Suppressor macrophage (primary cell): ENCODE measurements at regions not wholly inside any gene's neighbourhood (a gene's known extent, or its start where the extent isn't known, plus 50 kb on each side); places are given as distances from the start of the nearest gene placed in this dataset.
"Not testable (repeated sequence)": the region's sequence is repeated elsewhere in the genome, so short reads cannot be mapped to it uniquely, and the experiment has no call there.

Source experiments
- DNase-seq, 4 experiments: peaks; one replicate each; pipeline ENCODE4 v3.0.0-alpha.2; 2020 to 2022

GRCh38 chr20:12924126-12924525 is 84.6 kb upstream of the SPTLC3 start:
- no peak for DNase-seq

DNA sequence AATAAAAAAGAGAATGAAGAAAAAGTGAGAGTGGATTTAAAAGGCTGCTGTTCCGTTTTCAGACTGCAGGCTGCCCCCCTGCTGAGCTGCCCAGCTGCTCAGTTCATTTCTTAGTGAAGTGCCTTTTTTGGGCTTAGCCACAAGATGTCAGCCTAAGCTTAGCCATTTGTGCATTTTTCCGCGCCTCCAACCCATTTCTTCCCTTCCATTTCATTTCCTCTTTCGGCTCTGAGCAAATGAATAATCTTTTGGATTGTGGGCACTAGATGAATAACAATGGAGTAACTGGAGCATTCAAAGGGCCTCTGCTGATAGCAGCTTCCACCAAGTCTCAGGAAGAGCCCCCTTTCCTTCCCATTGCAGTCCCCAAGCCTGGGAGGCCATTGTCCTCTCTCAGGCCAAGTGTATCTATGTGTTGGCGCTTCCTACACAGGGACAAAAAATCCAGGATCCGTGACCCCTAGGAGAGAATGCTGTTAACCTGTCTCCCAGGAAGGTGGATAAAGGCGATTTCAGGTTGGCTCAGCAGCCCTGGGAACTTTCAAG is 83.5 kb upstream of the SPTLC3 start:
- DNase-seq, result peak; percentile 70 to 85 (median 82)

- DNase-seq, result no peak
These were observed 82.6 kb upstream of the SPTLC3 start for GRCh38 chr20:12925863-12926793.

- no peak for DNase-seq
These were observed 81.3 kb upstream of the SPTLC3 start for GRCh38 chr20:12927489-12927888.

DNA sequence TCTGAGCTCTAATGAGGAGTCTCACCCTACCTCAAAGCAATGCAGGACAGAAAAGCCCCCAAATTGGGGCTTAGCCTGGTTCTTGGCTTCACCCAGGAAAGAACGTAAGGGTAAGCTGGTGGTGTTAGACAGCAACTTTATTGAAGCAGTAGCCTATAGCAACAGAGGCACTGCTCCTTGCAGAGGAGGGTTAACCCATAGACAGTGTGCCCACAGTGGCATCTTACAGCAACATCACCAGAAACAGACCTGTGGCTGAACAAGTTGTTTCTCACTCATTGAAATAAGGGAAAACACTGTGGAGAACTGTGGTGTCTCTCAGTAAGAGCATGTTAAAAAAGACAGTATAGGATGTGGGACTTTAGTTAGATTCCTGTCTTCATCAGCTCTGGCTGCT is 80.4 kb upstream of the SPTLC3 start:
- DNase-seq, result no peak

DNA sequence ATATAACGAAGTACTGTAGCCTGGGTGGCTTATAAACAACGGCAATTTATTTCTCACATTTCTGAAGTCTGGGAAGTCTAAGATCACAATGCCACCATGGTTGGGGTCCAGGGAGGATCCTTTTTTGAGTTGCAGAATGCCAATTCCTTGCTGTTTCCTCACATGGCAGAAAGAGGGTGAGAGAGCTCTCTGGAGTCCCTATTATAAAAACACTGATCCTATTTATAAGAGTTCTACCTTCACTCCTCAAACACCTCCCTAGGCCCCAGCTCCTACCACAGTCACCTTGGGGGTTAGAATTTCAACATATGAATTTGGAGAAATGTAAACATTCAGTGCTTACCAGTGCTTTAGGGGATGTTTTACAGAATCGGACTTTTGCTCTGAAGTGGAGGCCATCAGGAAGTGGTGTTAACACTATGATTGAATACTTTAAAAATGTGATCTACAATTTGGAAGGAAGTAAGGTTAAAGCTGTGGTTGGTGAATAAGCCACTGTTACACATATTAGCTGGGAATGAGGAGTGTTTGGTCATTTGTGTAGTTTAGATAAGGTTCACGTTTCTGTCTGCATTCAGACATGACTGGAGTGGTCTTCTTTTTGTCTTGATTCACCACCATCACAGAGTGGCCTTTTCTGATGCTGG is 79.9 kb upstream of the SPTLC3 start:
- no peak for DNase-seq

- DNase-seq, result no peak
These were observed 72.8 kb upstream of the SPTLC3 start for GRCh38 chr20:12936020-12936419.

- DNase-seq, result no peak
These were observed 72.2 kb upstream of the SPTLC3 start for GRCh38 chr20:12936524-12936923.

GRCh38 chr20:12941025-12941424 is 67.7 kb upstream of the SPTLC3 start:
- DNase-seq, result no peak

DNA sequence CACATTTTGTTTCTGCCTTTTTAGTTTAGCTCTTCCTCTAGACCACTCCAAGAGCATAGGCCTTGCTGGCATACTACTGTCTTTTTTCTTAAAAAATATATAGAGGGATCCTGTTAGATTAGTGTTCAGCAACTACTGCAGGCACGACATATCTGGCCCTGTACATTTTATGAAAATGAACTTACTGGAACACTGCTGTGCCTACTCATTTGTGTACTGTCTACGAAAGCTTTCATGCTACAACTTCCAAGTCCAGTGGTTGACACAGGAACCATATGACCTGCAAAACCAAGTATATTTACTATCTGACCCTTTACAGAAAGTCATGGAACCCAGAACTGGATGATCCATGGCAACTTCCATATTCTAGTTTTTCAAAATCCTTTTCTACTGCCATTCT is 66.6 kb upstream of the SPTLC3 start:
- DNase-seq, result no peak

DNA sequence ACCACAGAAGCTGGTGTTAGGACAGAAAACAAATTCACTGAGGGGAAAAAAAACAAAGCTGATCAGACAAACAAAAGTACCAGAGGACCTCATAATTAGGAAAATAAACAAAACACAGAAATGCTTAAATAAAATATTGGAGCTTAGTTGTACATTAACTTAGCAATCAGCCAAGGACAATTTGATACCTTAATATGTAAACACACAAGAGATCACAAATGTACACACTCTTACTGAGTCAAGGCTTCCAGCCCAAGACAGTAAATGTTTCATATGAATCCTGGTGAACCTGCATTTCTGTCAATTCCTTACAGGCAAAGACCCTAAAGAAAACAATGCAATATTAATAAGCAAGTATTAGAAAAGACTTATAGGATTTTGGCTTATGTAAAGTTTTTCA is 62.0 kb upstream of the SPTLC3 start:
- no peak for DNase-seq

- DNase-seq, result no peak
These were observed 61.1 kb upstream of the SPTLC3 start for GRCh38 chr20:12947691-12948090.

GRCh38 chr20:12949429-12949980 is 59.3 kb upstream of the SPTLC3 start:
- no peak for DNase-seq

DNA sequence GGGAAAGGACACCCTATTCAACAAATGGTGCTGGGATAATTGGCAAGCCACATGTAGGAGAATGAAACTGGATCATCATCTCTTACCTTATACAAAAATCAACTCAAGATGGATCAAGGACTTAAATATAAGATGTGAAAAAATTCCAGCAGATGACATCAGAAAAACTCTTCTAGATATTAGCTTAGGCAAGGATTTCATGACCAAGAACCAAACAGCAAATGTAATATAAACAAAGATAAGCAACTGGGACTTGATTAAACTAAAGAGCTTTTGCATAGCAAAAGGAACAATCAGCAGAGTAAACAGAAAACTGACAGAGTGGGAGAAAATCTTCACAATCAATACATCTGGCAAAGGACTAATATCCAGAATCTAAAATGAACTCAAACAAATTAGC is 54.5 kb upstream of the SPTLC3 start:
- not testable (repeated sequence) for DNase-seq

GRCh38 chr20:12955611-12956010 is 53.2 kb upstream of the SPTLC3 start:
- DNase-seq, result no peak

GRCh38 chr20:12956303-12956702 is 52.5 kb upstream of the SPTLC3 start:
- no peak for DNase-seq

- no peak for DNase-seq
These were observed 50.8 kb upstream of the SPTLC3 start for GRCh38 chr20:12957968-12958367.
